OCI-LY3 (cell line): ENCODE measurements at regions not wholly inside any gene's neighbourhood (a gene's known extent, or its start where the extent isn't known, plus 50 kb on each side); places are given as distances from the start of the nearest gene placed in this dataset.

Experiments used
- EZH2phosphoT487 ChIP-seq: fragments of 200-600 bp; shearing (Covaris generic); IDR thresholded peaks from 2 replicates; pipeline ENCODE4 v1.6.1; 2018; ENCODE audit warnings: antibody characterized with exemption, mixed run types, low read depth
- TF ChIP-seq, protein P1 (sequence below): fragments of 200-600, 300-600 bp; sonication (generic); IDR thresholded peaks from 2 replicates; pipeline ENCODE4 v1.5.1; 2014; ENCODE audit warnings: antibody characterized with exemption, low read length, low read depth

DNA sequence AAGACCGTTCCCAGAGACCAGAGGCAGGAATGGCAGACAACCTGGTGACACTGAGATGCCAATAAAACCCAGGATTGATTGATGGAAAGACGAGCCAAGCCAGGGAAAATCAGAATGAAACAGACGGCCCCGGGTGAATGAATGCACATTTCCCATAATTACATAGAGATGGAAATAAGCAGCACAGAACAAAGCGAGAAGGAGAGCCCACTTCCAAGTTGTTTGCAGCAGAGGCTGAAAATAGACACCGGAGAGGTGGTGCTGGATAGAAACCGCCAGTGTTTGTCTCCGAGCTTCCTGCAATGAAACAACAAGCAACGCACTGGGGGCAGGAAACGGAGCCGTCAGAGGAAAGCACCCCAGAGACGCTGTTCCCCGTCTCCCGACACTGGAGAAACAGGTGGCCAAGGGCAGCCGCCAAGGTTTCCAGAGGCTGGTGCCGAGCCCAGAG lies 406.8 kb downstream of the SHANK2 start:
- TF ChIP-seq, protein P1, sequence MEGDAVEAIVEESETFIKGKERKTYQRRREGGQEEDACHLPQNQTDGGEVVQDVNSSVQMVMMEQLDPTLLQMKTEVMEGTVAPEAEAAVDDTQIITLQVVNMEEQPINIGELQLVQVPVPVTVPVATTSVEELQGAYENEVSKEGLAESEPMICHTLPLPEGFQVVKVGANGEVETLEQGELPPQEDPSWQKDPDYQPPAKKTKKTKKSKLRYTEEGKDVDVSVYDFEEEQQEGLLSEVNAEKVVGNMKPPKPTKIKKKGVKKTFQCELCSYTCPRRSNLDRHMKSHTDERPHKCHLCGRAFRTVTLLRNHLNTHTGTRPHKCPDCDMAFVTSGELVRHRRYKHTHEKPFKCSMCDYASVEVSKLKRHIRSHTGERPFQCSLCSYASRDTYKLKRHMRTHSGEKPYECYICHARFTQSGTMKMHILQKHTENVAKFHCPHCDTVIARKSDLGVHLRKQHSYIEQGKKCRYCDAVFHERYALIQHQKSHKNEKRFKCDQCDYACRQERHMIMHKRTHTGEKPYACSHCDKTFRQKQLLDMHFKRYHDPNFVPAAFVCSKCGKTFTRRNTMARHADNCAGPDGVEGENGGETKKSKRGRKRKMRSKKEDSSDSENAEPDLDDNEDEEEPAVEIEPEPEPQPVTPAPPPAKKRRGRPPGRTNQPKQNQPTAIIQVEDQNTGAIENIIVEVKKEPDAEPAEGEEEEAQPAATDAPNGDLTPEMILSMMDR: no peak
- no peak for TF ChIP-seq EZH2phosphoT487
